GM18909 (cell line): ENCODE measurements at regions not wholly inside any gene's neighbourhood (a gene's known extent, or its start where the extent isn't known, plus 50 kb on each side); places are given as distances from the start of the nearest gene placed in this dataset.

Experiments
- ATAC-seq: cut with Tn5 transposase; IDR thresholded peaks from one replicate; pipeline ENCODE4 v1.9.1; 2021; ENCODE audit warnings: mild to moderate bottlenecking; ENCODE audit not compliant: unreplicated experiment, poor library complexity

GRCh38 chr14:81829447-81829846 is 295.8 kb upstream of the SEL1L start:
- ATAC-seq: no peak

DNA sequence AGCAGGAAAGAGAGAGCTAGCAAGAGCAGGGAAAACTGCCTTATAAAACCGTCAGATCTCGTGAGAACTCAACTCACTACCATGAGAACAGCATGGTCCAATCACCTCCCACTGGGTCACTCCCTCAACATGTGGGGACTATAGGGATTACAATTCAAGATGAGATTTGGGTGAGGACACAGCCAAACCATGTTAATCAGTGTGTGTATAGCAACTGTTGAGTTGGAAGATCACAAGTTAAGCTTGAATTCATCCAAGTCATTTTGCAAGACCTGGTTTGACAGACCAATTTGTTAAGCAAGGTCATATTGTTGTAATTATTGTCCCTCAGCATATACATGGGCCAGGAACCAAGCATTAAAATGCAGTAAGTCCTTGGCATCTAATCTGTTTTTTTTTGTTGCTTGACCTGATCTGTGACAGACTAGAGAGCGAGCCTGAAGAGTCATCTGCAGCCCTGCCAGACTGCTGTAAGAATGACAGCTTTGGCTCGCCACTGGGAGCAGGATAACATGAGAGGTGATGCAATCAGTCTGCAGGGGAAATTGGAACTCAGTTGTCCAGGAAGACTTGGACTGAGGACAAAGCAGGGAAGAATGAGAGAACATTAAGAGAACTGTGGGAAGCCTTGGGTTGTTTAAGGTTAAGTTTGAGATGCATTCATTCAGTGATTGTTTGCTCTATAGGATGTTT is 297.6 kb upstream of the SEL1L start:
- no peak for ATAC-seq

GRCh38 chr14:81834308-81834707 is 300.7 kb upstream of the SEL1L start:
- ATAC-seq: no peak

- no peak for ATAC-seq
Measured at GRCh38 chr14:81837304-81837703, 303.7 kb upstream of the SEL1L start.

- no peak for ATAC-seq
Measured at GRCh38 chr14:81839056-81839455, 305.4 kb upstream of the SEL1L start.

GRCh38 chr14:81841346-81841745 is 307.7 kb upstream of the SEL1L start:
- no peak for ATAC-seq

DNA sequence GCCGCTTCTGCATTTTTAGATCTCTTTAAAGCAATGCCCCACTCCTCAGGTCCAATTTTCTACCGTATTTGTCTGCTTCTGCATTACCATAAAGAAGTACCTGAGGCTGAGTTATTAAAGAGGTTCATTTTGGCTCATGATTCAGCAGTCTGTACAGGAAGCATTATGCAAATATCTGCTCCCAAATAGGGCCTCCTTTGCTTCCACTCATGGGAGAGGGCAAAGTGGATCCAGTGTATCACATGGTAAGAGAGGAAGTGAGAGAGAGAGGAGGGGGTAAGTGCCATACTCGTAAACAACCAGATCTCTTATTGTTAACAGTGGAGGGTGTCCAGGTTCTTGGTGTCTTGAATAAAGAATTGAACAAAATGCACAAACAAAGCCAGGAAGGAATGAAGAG is 316.1 kb upstream of the SEL1L start:
- ATAC-seq: no peak

DNA sequence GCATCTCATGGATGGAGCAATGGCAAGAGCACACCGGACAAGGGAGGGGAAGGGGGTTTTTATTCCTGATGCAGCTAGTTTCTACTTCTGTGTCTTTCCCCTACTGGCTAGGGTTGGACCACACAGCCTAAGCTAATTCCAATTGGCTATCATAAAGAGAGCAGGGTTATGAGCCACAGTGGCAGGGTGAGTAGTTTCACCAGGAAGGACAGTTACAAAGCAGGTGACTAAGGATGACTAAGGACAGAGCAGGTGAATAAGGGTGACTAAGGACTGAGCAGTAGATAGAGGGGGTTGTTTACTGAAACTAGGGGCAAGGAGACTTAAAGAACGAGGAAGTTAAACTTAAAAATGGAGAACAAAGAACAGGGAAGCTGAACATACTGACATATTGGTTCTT is 321.4 kb upstream of the SEL1L start:
- no peak for ATAC-seq

- ATAC-seq: no peak
Measured at GRCh38 chr14:81859046-81859445, 325.4 kb upstream of the SEL1L start.

- no peak for ATAC-seq
Measured at GRCh38 chr14:81868172-81868571, 334.5 kb upstream of the SEL1L start.

GRCh38 chr14:81871706-81872105 is 338.1 kb upstream of the SEL1L start:
- no peak for ATAC-seq

- no peak for ATAC-seq
Measured at GRCh38 chr14:81884382-81884781, 350.7 kb upstream of the SEL1L start.

DNA sequence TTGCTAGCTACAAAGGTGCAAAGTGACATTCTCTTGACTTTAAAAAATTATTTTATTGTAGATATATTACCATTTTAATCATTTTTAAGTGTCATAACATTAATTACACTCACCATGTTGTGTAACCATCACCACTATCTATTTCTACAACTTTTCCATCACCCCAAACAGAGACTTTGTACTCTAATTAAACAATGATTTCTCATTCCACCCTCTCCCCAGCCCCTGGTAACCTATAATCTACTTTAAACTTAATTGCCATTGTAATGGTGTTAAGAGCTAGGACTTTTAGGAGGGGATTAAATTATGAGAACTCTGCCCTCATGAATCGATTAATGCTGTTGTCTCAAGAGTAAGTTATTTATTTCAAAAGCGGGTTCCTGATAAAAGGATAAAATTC is 352.9 kb upstream of the SEL1L start:
- ATAC-seq: no peak

GRCh38 chr14:81889529-81889928 is 355.9 kb upstream of the SEL1L start:
- no peak for ATAC-seq

DNA sequence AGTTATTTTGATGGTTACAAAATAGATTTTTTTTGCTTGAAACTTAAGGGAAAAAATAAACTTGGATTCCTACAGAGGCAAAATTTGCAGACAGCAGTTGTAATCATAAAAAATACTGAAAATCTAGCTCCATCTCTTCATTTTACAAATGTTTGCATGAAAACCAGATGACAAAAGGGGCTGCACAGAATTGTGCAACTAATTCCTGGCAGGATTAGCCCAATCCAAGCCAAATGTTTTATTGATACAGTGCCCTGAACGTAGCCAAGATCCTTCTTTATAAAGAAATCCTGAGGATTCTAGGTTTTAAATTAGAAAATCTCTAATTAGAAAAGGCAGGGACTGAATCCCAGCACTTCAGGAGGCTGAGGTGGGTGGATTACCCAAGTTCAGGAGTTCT is 356.4 kb upstream of the SEL1L start:
- no peak for ATAC-seq

- ATAC-seq: no peak
Measured at GRCh38 chr14:81903477-81903876, 369.8 kb upstream of the SEL1L start.

DNA sequence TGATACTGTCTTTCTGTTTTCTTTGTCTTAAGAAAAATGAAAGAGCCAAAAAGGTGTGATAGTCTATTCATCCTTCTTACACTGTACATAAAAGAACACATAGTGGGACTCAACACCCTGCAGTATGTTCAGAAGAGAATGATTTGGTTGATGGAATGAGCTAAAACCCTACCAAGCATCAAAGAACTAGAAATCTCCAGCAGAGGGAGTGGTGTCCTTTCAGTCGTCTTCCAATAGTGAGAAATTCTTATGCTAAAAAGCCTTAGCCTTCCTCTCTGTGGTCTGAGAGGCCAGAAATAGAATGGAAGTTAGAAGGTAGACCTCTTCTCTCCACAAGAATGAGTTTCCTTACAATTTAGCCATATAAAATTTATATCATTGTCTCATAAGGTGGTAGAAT is 393.4 kb upstream of the SEL1L start:
- no peak for ATAC-seq

- ATAC-seq: no peak
Measured at GRCh38 chr14:81931828-81932227, 398.2 kb upstream of the SEL1L start.

GRCh38 chr14:81936348-81936747 is 402.7 kb upstream of the SEL1L start:
- ATAC-seq: no peak

DNA sequence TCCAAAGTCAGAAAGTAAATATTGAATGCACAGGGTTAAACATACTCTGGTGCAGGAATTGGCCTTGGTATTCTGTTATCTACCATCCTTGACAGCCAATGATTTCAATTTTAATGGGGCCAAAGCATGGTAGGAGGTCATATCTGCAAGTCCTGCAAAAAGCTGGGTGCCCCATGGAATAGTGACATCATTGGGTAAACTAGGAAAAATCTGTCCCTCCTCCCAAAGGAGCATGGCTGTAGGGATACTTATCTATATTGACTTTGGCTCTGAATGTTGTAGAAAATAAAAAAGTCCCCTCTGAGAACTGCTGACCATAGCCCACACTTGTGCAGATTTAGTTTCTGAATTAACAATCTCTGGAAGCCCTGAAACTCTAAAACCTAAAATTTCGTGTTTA is 403.2 kb upstream of the SEL1L start:
- no peak for ATAC-seq

GRCh38 chr14:81938341-81938740 is 404.7 kb upstream of the SEL1L start:
- no peak for ATAC-seq

- no peak for ATAC-seq
Measured at GRCh38 chr14:81940651-81941050, 407.0 kb upstream of the SEL1L start.

DNA sequence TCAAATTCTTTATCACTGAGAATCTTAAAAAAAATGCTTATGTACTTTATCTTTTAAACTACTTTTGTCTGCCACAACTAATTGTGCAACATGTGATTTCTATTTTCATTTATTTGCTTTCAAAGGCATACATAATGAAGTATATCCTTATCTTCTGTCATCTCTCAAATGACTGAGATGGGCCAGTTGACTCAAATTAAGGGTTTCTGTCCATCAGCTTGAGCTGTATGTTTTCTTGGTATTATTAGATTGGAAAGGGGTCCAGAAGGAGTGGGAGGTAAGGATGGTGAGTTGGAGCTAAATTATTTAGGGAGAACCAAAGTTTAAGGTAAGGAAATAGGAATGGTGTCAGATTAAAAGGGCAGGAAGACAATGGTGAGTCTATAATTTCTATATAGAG is 408.4 kb upstream of the SEL1L start:
- no peak for ATAC-seq
